Loucy (cell line): ENCODE measurements at regions not wholly inside any gene's neighbourhood (a gene's known extent, or its start where the extent isn't known, plus 50 kb on each side); places are given as distances from the start of the nearest gene placed in this dataset.

Experiments
- CTCF ChIP-seq: fragments of 200-600 bp; sonication (generic); conservative IDR thresholded peaks from 2 replicates; pipeline ENCODE4 v1.5.1; 2014; ENCODE audit warnings: mild to moderate bottlenecking, antibody characterized with exemption, low read length
- EZH2phosphoT487 ChIP-seq: fragments of 200-600 bp; IDR thresholded peaks from 2 replicates; pipeline ENCODE4 v1.6.1; 2018; ENCODE audit warnings: antibody characterized with exemption, mild to moderate bottlenecking, moderate library complexity, borderline replicate concordance

DNA sequence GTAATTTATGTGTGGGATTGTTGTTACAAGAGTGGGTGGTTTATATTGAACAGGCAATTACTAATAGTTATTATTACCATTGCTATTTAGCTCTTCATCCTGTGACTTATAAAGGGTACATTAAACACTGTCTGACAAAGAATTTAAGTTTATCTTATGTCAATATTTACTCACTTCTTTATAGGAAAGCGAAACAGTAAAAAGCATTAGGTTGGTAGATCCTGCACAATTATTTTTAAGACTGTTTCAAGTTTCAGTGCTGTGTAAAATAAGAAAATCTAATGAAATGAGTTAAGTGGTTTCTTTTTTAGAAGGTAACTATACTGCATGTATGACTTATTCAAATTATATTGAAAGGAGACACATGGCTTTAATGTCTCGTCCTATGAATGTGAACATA is 135.8 kb upstream of the MAP3K7 start:
- TF ChIP-seq EZH2phosphoT487: no peak
- no peak for TF ChIP-seq CTCF
